Activated CD8-positive, alpha-beta memory T cell treated with anti-CD3 and anti-CD28 coated beads, Interleukin-2, amount 10 ng/mL, durations not matched to agents 7 days and 5 days (primary cell): ENCODE measurements at regions not wholly inside any gene's neighbourhood (a gene's known extent, or its start where the extent isn't known, plus 50 kb on each side); places are given as distances from the start of the nearest gene placed in this dataset.
"Not testable (repeated sequence)": the region's sequence is repeated elsewhere in the genome, so short reads cannot be mapped to it uniquely, and the experiment has no call there.

Experiments used
- ATAC-seq: fragments of 150-1000 bp; cut with Tn5 transposase; one replicate; pipeline ENCODE4 v1.10.0; 2021; ENCODE audit warnings: moderate library complexity
- CTCF ChIA-PET: fragments of 350-600 bp; sonication (Branson Sonifier 250); formaldehyde crosslinking; loops from one replicate; lab custom pipeline; 2021; ENCODE audit warnings: antibody characterized with exemption; lab: Charles Lee
- DNase-seq: peaks from one replicate; pipeline ENCODE4 v3.0.0-alpha.2; 2020
- H3K27ac Mint-ChIP-seq: one replicate; pipeline ENCODE4 v1.8.0; 2021; ENCODE audit warnings: mild to moderate bottlenecking, mixed read lengths
- H3K27me3 Mint-ChIP-seq: one replicate; pipeline ENCODE4 v1.8.0; 2021; ENCODE audit warnings: mixed read lengths
- H3K36me3 Mint-ChIP-seq: one replicate; pipeline ENCODE4 v1.8.0; 2021; ENCODE audit warnings: mild to moderate bottlenecking, mixed read lengths
- H3K4me1 Mint-ChIP-seq: one replicate; pipeline ENCODE4 v1.8.0; 2021; ENCODE audit warnings: mixed read lengths
- H3K4me3 Mint-ChIP-seq: one replicate; pipeline ENCODE4 v1.8.0; 2021; ENCODE audit warnings: mild to moderate bottlenecking, moderate library complexity, mixed read lengths
- H3K9me3 Mint-ChIP-seq: one replicate; pipeline ENCODE4 v1.8.0; 2022; ENCODE audit warnings: low read depth, mixed read lengths

- Mint-ChIP-seq H3K27me3 (no peaks in the 10 kb centered on the region), H3K9me3 (no peaks in the 10 kb centered on the region), H3K4me3 (no peak overlapping the region), H3K4me1 (no peaks in the 10 kb centered on the region), H3K27ac (no peak overlapping the region), H3K36me3 (no peaks in the 10 kb centered on the region)
- DNase-seq (no peak), ATAC-seq (no peak)
- CTCF ChIA-PET: no interaction called here
Observed at GRCh38 chr4:158122501-158122900, 50.3 kb downstream of the GASK1B start.

GRCh38 chr4:158121161-158121579, 51.7 kb downstream of the GASK1B start:
- Mint-ChIP-seq H3K4me1 (no peaks in the 10 kb centered on the region), H3K27ac (no peak overlapping the region), H3K9me3 (no peaks in the 10 kb centered on the region), H3K36me3 (no peaks in the 10 kb centered on the region), H3K27me3 (no peaks in the 10 kb centered on the region), H3K4me3 (no peak overlapping the region)
- CTCF ChIA-PET: no interaction called here
- no peak for ATAC-seq
- DNase-seq: no peak

- H3K36me3 Mint-ChIP-seq, H3K4me3 Mint-ChIP-seq, H3K9me3 Mint-ChIP-seq, H3K27ac Mint-ChIP-seq, ATAC-seq, H3K27me3 Mint-ChIP-seq, DNase-seq, H3K4me1 Mint-ChIP-seq, CTCF ChIA-PET: not testable (repeated sequence)
Observed at GRCh38 chr4:158120645-158121151, 52.1 kb downstream of the GASK1B start.

- H3K27ac Mint-ChIP-seq: no peak overlapping the region
- H3K9me3 Mint-ChIP-seq: no peaks in the 10 kb centered on the region
- no peak overlapping the region for H3K4me3 Mint-ChIP-seq
- no peaks in the 10 kb centered on the region for H3K27me3 Mint-ChIP-seq
- H3K36me3 Mint-ChIP-seq: no peaks in the 10 kb centered on the region
- no peaks in the 10 kb centered on the region for H3K4me1 Mint-ChIP-seq
- no peak for ATAC-seq
- CTCF ChIA-PET: no interaction called here
- no peak for DNase-seq
Observed at GRCh38 chr4:158112611-158113010, 60.2 kb downstream of the GASK1B start.

GRCh38 chr4:158111241-158111640, 61.6 kb downstream of the GASK1B start:
- no peaks in the 10 kb centered on the region for H3K36me3 Mint-ChIP-seq
- H3K4me1 Mint-ChIP-seq: no peaks in the 10 kb centered on the region
- H3K4me3 Mint-ChIP-seq: no peak overlapping the region
- no peaks in the 10 kb centered on the region for H3K27me3 Mint-ChIP-seq
- no peak for ATAC-seq
- DNase-seq: no peak
- CTCF ChIA-PET: no interaction called here
- no peak overlapping the region for H3K27ac Mint-ChIP-seq
- H3K9me3 Mint-ChIP-seq: no peaks in the 10 kb centered on the region

GRCh38 chr4:158102904-158103303, 69.9 kb downstream of the GASK1B start:
- Mint-ChIP-seq H3K4me3 (no peak overlapping the region), H3K27me3 (no peaks in the 10 kb centered on the region), H3K4me1 (no peaks in the 10 kb centered on the region), H3K36me3 (no peaks in the 10 kb centered on the region), H3K9me3 (no peaks in the 10 kb centered on the region), H3K27ac (no peak overlapping the region)
- DNase-seq (no peak), ATAC-seq (no peak)
- CTCF ChIA-PET: no interaction called here

GRCh38 chr4:158099686-158100085, 73.1 kb downstream of the GASK1B start:
- Mint-ChIP-seq H3K4me3 (no peak overlapping the region), H3K36me3 (no peaks in the 10 kb centered on the region), H3K4me1 (no peaks in the 10 kb centered on the region), H3K27ac (no peak overlapping the region), H3K27me3 (no peaks in the 10 kb centered on the region), H3K9me3 (no peaks in the 10 kb centered on the region)
- CTCF ChIA-PET: no interaction called here
- no peak for DNase-seq
- no peak for ATAC-seq

- Mint-ChIP-seq H3K36me3 (no peaks in the 10 kb centered on the region), H3K4me1 (no peaks in the 10 kb centered on the region), H3K9me3 (no peaks in the 10 kb centered on the region), H3K27me3 (no peaks in the 10 kb centered on the region), H3K27ac (no peak overlapping the region), H3K4me3 (no peak overlapping the region)
- CTCF ChIA-PET: no interaction called here
- ATAC-seq: no peak
- no peak for DNase-seq
Observed at GRCh38 chr4:158098802-158099201, 74.0 kb downstream of the GASK1B start.

GRCh38 chr4:158094413-158095134, 78.3 kb downstream of the GASK1B start:
- ATAC-seq (no peak), DNase-seq (no peak)
- Mint-ChIP-seq H3K4me3 (no peak overlapping the region), H3K27me3 (no peaks in the 10 kb centered on the region), H3K36me3 (no peaks in the 10 kb centered on the region), H3K9me3 (peaks cover 3% of the 10 kb centered on the region), H3K4me1 (no peaks in the 10 kb centered on the region), H3K27ac (no peak overlapping the region)
- CTCF ChIA-PET: no interaction called here

GRCh38 chr4:158090323-158090722, 82.5 kb downstream of the GASK1B start:
- no peak for DNase-seq
- H3K27ac Mint-ChIP-seq: no peak overlapping the region
- no peak overlapping the region for H3K4me3 Mint-ChIP-seq
- H3K36me3 Mint-ChIP-seq: no peaks in the 10 kb centered on the region
- no peak for ATAC-seq
- H3K4me1 Mint-ChIP-seq: no peaks in the 10 kb centered on the region
- CTCF ChIA-PET: no interaction called here
- peaks cover 3% of the 10 kb centered on the region for H3K9me3 Mint-ChIP-seq
- H3K27me3 Mint-ChIP-seq: no peaks in the 10 kb centered on the region

- H3K27me3 Mint-ChIP-seq, ATAC-seq, H3K4me1 Mint-ChIP-seq, DNase-seq, H3K9me3 Mint-ChIP-seq, CTCF ChIA-PET, H3K36me3 Mint-ChIP-seq, H3K4me3 Mint-ChIP-seq, H3K27ac Mint-ChIP-seq: not testable (repeated sequence)
Observed at GRCh38 chr4:158089897-158090296, 82.9 kb downstream of the GASK1B start.

GRCh38 chr4:158080354-158080753, 92.5 kb downstream of the GASK1B start:
- Mint-ChIP-seq H3K27ac (no peak overlapping the region), H3K36me3 (no peaks in the 10 kb centered on the region), H3K27me3 (no peaks in the 10 kb centered on the region), H3K9me3 (no peaks in the 10 kb centered on the region), H3K4me3 (no peak overlapping the region), H3K4me1 (no peaks in the 10 kb centered on the region)
- DNase-seq (no peak), ATAC-seq (no peak)
- CTCF ChIA-PET: no interaction called here

GRCh38 chr4:158079661-158080060, 93.2 kb downstream of the GASK1B start:
- DNase-seq (no peak), ATAC-seq (no peak)
- no peaks in the 10 kb centered on the region for H3K9me3 Mint-ChIP-seq
- H3K4me1 Mint-ChIP-seq: no peaks in the 10 kb centered on the region
- CTCF ChIA-PET: no interaction called here
- no peak overlapping the region for H3K27ac Mint-ChIP-seq
- no peaks in the 10 kb centered on the region for H3K36me3 Mint-ChIP-seq
- H3K27me3 Mint-ChIP-seq: no peaks in the 10 kb centered on the region
- H3K4me3 Mint-ChIP-seq: no peak overlapping the region

GRCh38 chr4:158077835-158078234, 95.0 kb downstream of the GASK1B start:
- no peak for DNase-seq
- no peaks in the 10 kb centered on the region for H3K9me3 Mint-ChIP-seq
- H3K4me1 Mint-ChIP-seq: no peaks in the 10 kb centered on the region
- H3K36me3 Mint-ChIP-seq: no peaks in the 10 kb centered on the region
- H3K4me3 Mint-ChIP-seq: no peak overlapping the region
- CTCF ChIA-PET: no interaction called here
- no peaks in the 10 kb centered on the region for H3K27me3 Mint-ChIP-seq
- no peak for ATAC-seq
- H3K27ac Mint-ChIP-seq: no peak overlapping the region
